Activated B cell treated with CpG ODN at 0.5 μM for 24 hours (primary cell): ENCODE measurements at regions not wholly inside any gene's neighbourhood (a gene's known extent, or its start where the extent isn't known, plus 50 kb on each side); places are given as distances from the start of the nearest gene placed in this dataset.

Experiments
- ATAC-seq: fragments of 200-7000 bp; cut with Tn5 transposase; one replicate; pipeline ENCODE4 v1.10.0; 2021; ENCODE audit warnings: low read depth, mild to moderate bottlenecking, moderate library complexity
- CTCF ChIA-PET: fragments of 350-600 bp; sonication (Branson Sonifier 250); formaldehyde crosslinking; loops from one replicate; lab custom pipeline; 2021; ENCODE audit warnings: antibody characterized with exemption; lab: Charles Lee
- POLR2A ChIA-PET: fragments of 350-600 bp; sonication (Branson Sonifier 250); formaldehyde crosslinking; loops from one replicate; lab custom pipeline; 2021; ENCODE audit warnings: antibody characterized with exemption; lab: Charles Lee
- DNase-seq: peaks from one replicate; pipeline ENCODE4 v3.0.0; 2022
- H3K27ac Mint-ChIP-seq: one replicate; pipeline ENCODE4 v1.8.0; 2020; ENCODE audit warnings: mixed read lengths
- H3K27me3 Mint-ChIP-seq: one replicate; pipeline ENCODE4 v1.8.0; 2021; ENCODE audit warnings: mixed read lengths
- H3K36me3 Mint-ChIP-seq: one replicate; pipeline ENCODE4 v1.8.0; 2021; ENCODE audit warnings: low read depth, mixed read lengths
- H3K4me1 Mint-ChIP-seq: one replicate; pipeline ENCODE4 v1.8.0; 2021; ENCODE audit warnings: mixed read lengths
- H3K4me3 Mint-ChIP-seq: one replicate; pipeline ENCODE4 v1.8.0; 2020; ENCODE audit warnings: mild to moderate bottlenecking, mixed read lengths
- H3K9me3 Mint-ChIP-seq: one replicate; pipeline ENCODE4 v1.8.0; 2020; ENCODE audit warnings: mixed read lengths
- intact Hi-C: fragments of 100-400 bp; cut with micrococcal nuclease; formaldehyde crosslinking; loops from one replicate; pipeline ENCODE4 v1.15.1; 2024
- TF ChIP-seq, protein P1 (sequence below): fragments of 200-600 bp; IDR thresholded peaks from one replicate; pipeline ENCODE4 v1.8.0; 2022; ENCODE audit warnings: antibody characterized with exemption, mild to moderate bottlenecking

GRCh38 chr17:63276821-63277220, 169.3 kb downstream of the CYB561 start:
- Mint-ChIP-seq H3K27me3 (peaks cover 1% of the 10 kb centered on the region), H3K27ac (no peak overlapping the region), H3K36me3 (no peaks in the 10 kb centered on the region), H3K4me3 (no peak overlapping the region), H3K9me3 (no peaks in the 10 kb centered on the region), H3K4me1 (peaks cover 35% of the 10 kb centered on the region)
- intact Hi-C loops: no loop called here
- TF ChIP-seq, protein P1, sequence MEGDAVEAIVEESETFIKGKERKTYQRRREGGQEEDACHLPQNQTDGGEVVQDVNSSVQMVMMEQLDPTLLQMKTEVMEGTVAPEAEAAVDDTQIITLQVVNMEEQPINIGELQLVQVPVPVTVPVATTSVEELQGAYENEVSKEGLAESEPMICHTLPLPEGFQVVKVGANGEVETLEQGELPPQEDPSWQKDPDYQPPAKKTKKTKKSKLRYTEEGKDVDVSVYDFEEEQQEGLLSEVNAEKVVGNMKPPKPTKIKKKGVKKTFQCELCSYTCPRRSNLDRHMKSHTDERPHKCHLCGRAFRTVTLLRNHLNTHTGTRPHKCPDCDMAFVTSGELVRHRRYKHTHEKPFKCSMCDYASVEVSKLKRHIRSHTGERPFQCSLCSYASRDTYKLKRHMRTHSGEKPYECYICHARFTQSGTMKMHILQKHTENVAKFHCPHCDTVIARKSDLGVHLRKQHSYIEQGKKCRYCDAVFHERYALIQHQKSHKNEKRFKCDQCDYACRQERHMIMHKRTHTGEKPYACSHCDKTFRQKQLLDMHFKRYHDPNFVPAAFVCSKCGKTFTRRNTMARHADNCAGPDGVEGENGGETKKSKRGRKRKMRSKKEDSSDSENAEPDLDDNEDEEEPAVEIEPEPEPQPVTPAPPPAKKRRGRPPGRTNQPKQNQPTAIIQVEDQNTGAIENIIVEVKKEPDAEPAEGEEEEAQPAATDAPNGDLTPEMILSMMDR: no peak
- DNase-seq: no peak
- ChIA-PET CTCF (no interaction called here), POLR2A (no interaction called here)
- ATAC-seq: no peak

GRCh38 chr17:63277629-63278028, 168.5 kb downstream of the CYB561 start:
- Mint-ChIP-seq H3K27ac (no peak overlapping the region), H3K36me3 (no peaks in the 10 kb centered on the region), H3K9me3 (no peaks in the 10 kb centered on the region), H3K4me1 (peaks cover 43% of the 10 kb centered on the region), H3K27me3 (peaks cover 1% of the 10 kb centered on the region), H3K4me3 (no peak overlapping the region)
- intact Hi-C loops: no loop called here
- no peak for DNase-seq
- TF ChIP-seq, protein P1: no peak
- CTCF ChIA-PET: no interaction called here
- POLR2A ChIA-PET: no interaction called here
- no peak for ATAC-seq

DNA sequence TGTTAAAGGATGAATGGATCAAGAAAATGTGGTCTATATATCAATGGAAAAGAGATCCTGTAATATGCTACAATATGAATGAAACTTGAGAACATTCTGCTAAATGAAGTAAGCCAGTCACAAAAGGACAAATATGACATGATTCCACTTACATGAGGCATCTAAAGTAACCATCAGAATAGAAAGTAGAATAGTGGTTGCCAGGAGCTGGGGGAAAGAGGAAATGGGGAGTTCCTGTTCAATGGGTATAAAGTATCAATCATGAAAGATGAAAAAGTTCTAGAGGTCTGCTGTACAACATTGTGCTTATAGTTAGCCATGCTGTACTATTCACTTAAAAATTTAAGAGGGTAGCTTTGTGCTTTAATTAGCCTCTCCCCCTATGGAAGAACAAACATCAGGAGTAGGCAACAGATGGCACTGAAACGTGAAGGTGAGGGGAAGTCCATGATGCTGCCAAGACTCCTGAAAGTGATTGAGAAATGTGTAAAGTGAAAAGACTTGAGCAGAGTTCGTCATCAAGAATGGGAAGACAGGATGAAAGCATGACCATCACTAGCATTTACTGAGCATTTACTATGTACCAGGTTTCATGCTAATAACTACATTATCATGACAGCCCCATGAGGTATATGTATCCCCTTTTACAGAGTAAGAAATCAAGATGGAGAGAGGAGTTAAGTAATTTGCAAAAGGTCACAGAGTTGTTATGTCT, 167.2 kb downstream of the CYB561 start:
- Mint-ChIP-seq H3K36me3 (no peaks in the 10 kb centered on the region), H3K4me3 (peak overlapping the region; percentile 45), H3K4me1 (peaks cover 47% of the 10 kb centered on the region), H3K27me3 (peaks cover 1% of the 10 kb centered on the region), H3K27ac (peak overlapping the region; percentile 54), H3K9me3 (peaks cover 2% of the 10 kb centered on the region)
- intact Hi-C loops: no loop called here
- CTCF ChIA-PET: no interaction called here
- POLR2A ChIA-PET: no interaction called here
- ATAC-seq (peak; percentile 47), DNase-seq (no peak)
- TF ChIP-seq, protein P1: no peak

DNA sequence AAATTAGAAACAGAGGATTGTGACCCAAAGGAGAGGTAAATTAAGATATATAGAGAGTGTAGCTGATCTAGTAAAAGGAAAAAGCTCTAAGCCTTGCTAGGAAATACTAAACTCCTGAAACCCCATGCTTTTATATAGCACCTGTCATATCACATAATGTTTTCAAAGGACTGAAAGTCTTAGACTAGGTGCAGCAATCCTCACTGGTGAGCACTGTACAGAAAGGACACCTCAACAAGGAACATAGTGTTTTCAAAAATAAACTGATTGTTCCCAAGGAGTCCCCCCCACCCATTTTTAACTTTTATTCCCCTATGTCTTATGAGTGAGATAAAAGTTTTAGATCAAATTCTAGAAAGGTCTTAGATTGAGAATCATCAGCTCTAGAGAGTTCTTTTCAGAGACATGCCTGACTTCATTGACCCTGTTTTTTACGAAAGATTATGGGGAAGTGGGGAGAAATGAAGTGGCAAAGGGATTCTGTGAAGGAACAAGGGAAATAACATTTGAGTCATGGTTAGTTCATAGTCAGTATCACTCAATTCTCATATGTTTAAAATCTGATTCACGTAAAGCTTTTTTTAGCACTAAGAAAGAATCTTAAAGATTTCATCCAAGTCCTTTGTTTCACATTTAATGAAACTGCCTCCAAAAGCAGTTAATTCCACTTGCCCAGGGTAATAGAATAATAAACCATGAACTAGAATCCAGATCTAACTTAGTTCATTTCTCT, 166.4 kb downstream of the CYB561 start:
- peaks cover 1% of the 10 kb centered on the region for H3K27me3 Mint-ChIP-seq
- intact Hi-C loops: no loop called here
- no peak for ATAC-seq
- TF ChIP-seq, protein P1: no peak
- peaks cover 47% of the 10 kb centered on the region for H3K4me1 Mint-ChIP-seq
- H3K4me3 Mint-ChIP-seq: no peak overlapping the region
- CTCF ChIA-PET: no interaction called here
- peak overlapping the region; percentile 46 for H3K27ac Mint-ChIP-seq
- POLR2A ChIA-PET: interaction anchor here (0.8 kb wide), 1 partner anchor 11 kb away, joined by 3 read pairs; no protein-coding TSS in a partner anchor
- no peaks in the 10 kb centered on the region for H3K36me3 Mint-ChIP-seq
- DNase-seq: no peak
- H3K9me3 Mint-ChIP-seq: peaks cover 2% of the 10 kb centered on the region

- intact Hi-C loops: no loop called here
- Mint-ChIP-seq H3K27me3 (peaks cover 4% of the 10 kb centered on the region), H3K36me3 (peaks cover 13% of the 10 kb centered on the region), H3K9me3 (peaks cover 21% of the 10 kb centered on the region), H3K4me3 (peak overlapping the region; percentile 38), H3K4me1 (peaks cover 43% of the 10 kb centered on the region), H3K27ac (peak overlapping the region; percentile 18)
- ChIA-PET CTCF (no interaction called here), POLR2A (no interaction called here)
- TF ChIP-seq, protein P1: no peak
- DNase-seq (no peak), ATAC-seq (peak; percentile 47)
Observed at GRCh38 chr17:63282455-63282854, 163.7 kb downstream of the CYB561 start.
